Body of pancreas (tissue), 4 donors: ENCODE measurements at regions not wholly inside any gene's neighbourhood (a gene's known extent, or its start where the extent isn't known, plus 50 kb on each side); places are given as distances from the start of the nearest gene placed in this dataset.

Experiments used
- POLR2A ChIP-seq, 3 donors: fragments of 450-650 bp; IDR thresholded peaks; one replicate each; pipeline ENCODE4 v1.6.1; 2016; ENCODE audit warnings: antibody characterized with exemption in 3 of 3, mild to moderate bottlenecking in 2 of 3
- TF ChIP-seq, protein P1 (sequence below), 7 experiments: fragments of 450-650 bp in 4 of 7; fragments of 200-600 bp in 3 of 7; sonication (generic) in 3 of 7; IDR thresholded peaks; one replicate each; pipeline ENCODE4 v1.5.1; 2016 to 2019; ENCODE audit warnings: antibody characterized with exemption in 7 of 7

DNA sequence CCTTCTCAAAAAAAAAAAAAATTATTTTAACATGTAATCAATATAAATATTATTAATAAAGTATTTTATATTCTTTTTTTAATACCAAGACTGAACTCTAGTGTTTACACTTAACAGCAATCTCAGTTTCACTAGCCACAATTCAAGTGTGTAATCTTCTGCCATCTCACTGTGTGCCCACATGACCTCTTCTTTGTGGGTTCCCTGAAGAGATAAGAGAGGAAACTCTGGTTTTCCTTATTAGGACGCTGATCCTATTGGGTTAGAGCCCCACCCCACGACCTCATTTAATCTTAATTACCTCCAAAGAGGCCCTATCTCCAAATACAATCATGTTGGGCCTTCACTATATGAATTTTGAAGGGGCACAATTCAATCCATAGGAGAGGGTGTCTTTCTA lies 177.6 kb downstream of the STK31 start:
- TF ChIP-seq, protein P1, sequence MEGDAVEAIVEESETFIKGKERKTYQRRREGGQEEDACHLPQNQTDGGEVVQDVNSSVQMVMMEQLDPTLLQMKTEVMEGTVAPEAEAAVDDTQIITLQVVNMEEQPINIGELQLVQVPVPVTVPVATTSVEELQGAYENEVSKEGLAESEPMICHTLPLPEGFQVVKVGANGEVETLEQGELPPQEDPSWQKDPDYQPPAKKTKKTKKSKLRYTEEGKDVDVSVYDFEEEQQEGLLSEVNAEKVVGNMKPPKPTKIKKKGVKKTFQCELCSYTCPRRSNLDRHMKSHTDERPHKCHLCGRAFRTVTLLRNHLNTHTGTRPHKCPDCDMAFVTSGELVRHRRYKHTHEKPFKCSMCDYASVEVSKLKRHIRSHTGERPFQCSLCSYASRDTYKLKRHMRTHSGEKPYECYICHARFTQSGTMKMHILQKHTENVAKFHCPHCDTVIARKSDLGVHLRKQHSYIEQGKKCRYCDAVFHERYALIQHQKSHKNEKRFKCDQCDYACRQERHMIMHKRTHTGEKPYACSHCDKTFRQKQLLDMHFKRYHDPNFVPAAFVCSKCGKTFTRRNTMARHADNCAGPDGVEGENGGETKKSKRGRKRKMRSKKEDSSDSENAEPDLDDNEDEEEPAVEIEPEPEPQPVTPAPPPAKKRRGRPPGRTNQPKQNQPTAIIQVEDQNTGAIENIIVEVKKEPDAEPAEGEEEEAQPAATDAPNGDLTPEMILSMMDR (IDR thresholded peaks at IDR 0.05) = no peak
- TF ChIP-seq POLR2A (IDR thresholded peaks at IDR 0.05) = no peak
